B cell (primary cell): ENCODE measurements at regions not wholly inside any gene's neighbourhood (a gene's known extent, or its start where the extent isn't known, plus 50 kb on each side); places are given as distances from the start of the nearest gene placed in this dataset.
"Not testable (repeated sequence)": the region's sequence is repeated elsewhere in the genome, so short reads cannot be mapped to it uniquely, and the experiment has no call there.

Experiments used
- ATAC-seq: fragments of 200-7000 bp; cut with Tn5 transposase; one replicate; pipeline ENCODE4 v1.10.0; 2021; ENCODE audit warnings: low read depth, mild to moderate bottlenecking, moderate number of reproducible peaks, moderate library complexity
- CTCF ChIA-PET: fragments of 350-600 bp; sonication (Branson Sonifier 250); formaldehyde crosslinking; loops from one replicate; lab custom pipeline; 2021; ENCODE audit warnings: antibody characterized with exemption, inconsistent platforms; lab: Charles Lee
- POLR2A ChIA-PET: fragments of 350-600 bp; sonication (Branson Sonifier 250); formaldehyde crosslinking; loops from one replicate; lab custom pipeline; 2021; ENCODE audit warnings: antibody characterized with exemption; lab: Charles Lee
- DNase-seq: peaks from one replicate; pipeline ENCODE4 v3.0.0; 2013
- H2AFZ ChIP-seq: 2 replicates; pipeline ENCODE4 v1.6.1; 2012; ENCODE audit warnings: mild to moderate bottlenecking, low read depth, low read length; ENCODE audit not compliant: insufficient read depth, poor library complexity, severe bottlenecking
- H3K27ac ChIP-seq, 2 donors: 1 replicate in 1 of 2; 2 replicates in 1 of 2; pipeline ENCODE4 v1.5.1; 2012 to 2013; ENCODE audit warnings: low read length in 2 of 2, mild to moderate bottlenecking in 2 of 2, moderate library complexity in 1 of 2
- H3K27me3 ChIP-seq, 4 experiments: fragments of 200-600 bp in 1 of 4; sonication (generic) in 1 of 4; replicated peaks in 1 of 4; 1 replicate in 2 of 4; 2 replicates in 2 of 4; pipeline versions ENCODE4 v1.6.1 to v1.7.0; 2013 to 2016; ENCODE audit warnings: low read length in 3 of 4, mild to moderate bottlenecking in 2 of 4, mixed read lengths in 1 of 4, moderate library complexity in 1 of 4; ENCODE audit not compliant: insufficient read depth in 4 of 4, control insufficient read depth in 3 of 4; ENCODE audit errors: control extremely low read depth in 1 of 4
- H3K36me3 ChIP-seq, 2 experiments: replicated peaks in 1 of 2; 1 replicate in 1 of 2; 2 replicates in 1 of 2; pipeline versions ENCODE4 v1.6.1 to v1.7.1; 2013; ENCODE audit warnings: low read length in 1 of 2; ENCODE audit not compliant: insufficient read depth in 2 of 2, control insufficient read depth in 1 of 2; ENCODE audit errors: control extremely low read depth in 1 of 2, extremely low read depth in 1 of 2
- H3K4me1 ChIP-seq, 2 donors: fragments of 200-600 bp in 1 of 2; sonication (generic) in 1 of 2; 1 replicate in 1 of 2; 2 replicates in 1 of 2; pipeline versions ENCODE4 v1.5.1 to v1.6.1; 2013 to 2017; ENCODE audit warnings: low read length in 2 of 2; ENCODE audit not compliant: control insufficient read depth in 2 of 2, insufficient read depth in 2 of 2
- H3K4me2 ChIP-seq: replicated peaks from 2 replicates; pipeline ENCODE3; 2012; ENCODE audit warnings: mild to moderate bottlenecking, low read depth, low read length; ENCODE audit not compliant: poor library complexity, severe bottlenecking
- H3K4me3 ChIP-seq, 5 experiments: fragments of 200-600 bp in 1 of 5; sonication (generic) in 1 of 5; 1 replicate in 3 of 5; 2 replicates in 2 of 5; pipeline versions ENCODE4 v1.5.1 to v1.7.0; 2011 to 2016; ENCODE audit warnings: low read length in 4 of 5, mild to moderate bottlenecking in 4 of 5, low read depth in 2 of 5, control low read depth in 1 of 5, moderate library complexity in 1 of 5; ENCODE audit not compliant: insufficient read depth in 1 of 5; ENCODE audit errors: control extremely low read depth in 1 of 5, extremely low read depth in 1 of 5
- H3K79me2 ChIP-seq: fragments of 200-600 bp; sonication (generic); one replicate; pipeline ENCODE4 v1.6.0; 2016; ENCODE audit warnings: low read length; ENCODE audit not compliant: control insufficient read depth, insufficient read depth
- H3K9ac ChIP-seq: fragments of 200-600 bp; sonication (generic); 2 replicates; pipeline ENCODE4 v1.6.1; 2017; ENCODE audit warnings: mild to moderate bottlenecking, low read length, moderate library complexity
- H3K9me3 ChIP-seq, 3 donors: one replicate each; pipeline versions ENCODE4 v1.6.1 to v1.7.1; 2013; ENCODE audit warnings: low read length in 2 of 3; ENCODE audit not compliant: control insufficient read depth in 2 of 3, insufficient read depth in 1 of 3; ENCODE audit errors: control extremely low read depth in 1 of 3
- H4K20me1 ChIP-seq: 2 replicates; pipeline ENCODE4 v1.6.0; 2012; ENCODE audit warnings: mild to moderate bottlenecking, low read length; ENCODE audit not compliant: insufficient read depth, control insufficient read depth, poor library complexity, severe bottlenecking
- H3K27ac Mint-ChIP-seq: one replicate; pipeline ENCODE4 v1.8.0; 2021; ENCODE audit warnings: mixed read lengths
- H3K27me3 Mint-ChIP-seq: one replicate; pipeline ENCODE4 v1.8.0; 2021; ENCODE audit warnings: mixed read lengths
- H3K4me1 Mint-ChIP-seq: one replicate; pipeline ENCODE4 v1.8.0; 2021; ENCODE audit warnings: mixed read lengths
- H3K4me3 Mint-ChIP-seq: one replicate; pipeline ENCODE4 v1.8.0; 2021; ENCODE audit warnings: mixed read lengths
- H3K9me3 Mint-ChIP-seq: one replicate; pipeline ENCODE4 v1.8.0; 2022; ENCODE audit warnings: mixed read lengths; ENCODE audit not compliant: insufficient read depth
- CTCF ChIP-seq: fragments of 200-600 bp; IDR thresholded peaks from one replicate; pipeline ENCODE4 v1.8.0; 2022; ENCODE audit warnings: antibody characterized with exemption, mild to moderate bottlenecking
- EZH2 ChIP-seq: IDR thresholded peaks from 2 replicates; pipeline ENCODE4 v1.6.1; 2012; ENCODE audit warnings: borderline replicate concordance, low read depth, mild to moderate bottlenecking, moderate library complexity, low read length; ENCODE audit not compliant: insufficient read depth, poor library complexity, severe bottlenecking
- WGBS: methylation state at CpG from one replicate; pipeline ENCODE4 v1.1.5; 2013; ENCODE audit warnings: missing lambda C conversion rate; ENCODE audit not compliant: insufficient coverage; 5-methylcytosine and 5-hydroxymethylcytosine counted together
- intact Hi-C: fragments of 100-400 bp; cut with micrococcal nuclease; formaldehyde crosslinking; loops from one replicate; pipeline ENCODE4 v1.10.0; 2022

GRCh38 chr11:106552694-106553203, 465.5 kb downstream of the GUCY1A2 start:
- no peak for ATAC-seq
- no peaks in the 10 kb centered on the region for H3K27me3 Mint-ChIP-seq
- H3K9me3 Mint-ChIP-seq = peaks cover 2% of the 10 kb centered on the region
- H3K4me3 Mint-ChIP-seq = no peak overlapping the region
- H3K4me1 Mint-ChIP-seq = no peaks in the 10 kb centered on the region
- ChIA-PET POLR2A (no interaction called here), CTCF (no interaction called here)
- H2AFZ ChIP-seq = no peak overlapping the region
- H3K79me2 ChIP-seq = no peaks in the 10 kb centered on the region
- no peaks in the 10 kb centered on the region for H3K4me1 ChIP-seq
- H3K27me3 ChIP-seq = no peaks in the 10 kb centered on the region
- no peak overlapping the region for H3K27ac Mint-ChIP-seq
- H3K4me3 ChIP-seq = no peak overlapping the region
- no peaks in the 10 kb centered on the region for H3K36me3 ChIP-seq
- intact Hi-C loops = no loop called here
- H4K20me1 ChIP-seq = no peaks in the 10 kb centered on the region
- DNase-seq = no peak
- no peak overlapping the region for H3K4me2 ChIP-seq
- TF ChIP-seq EZH2 (no peak), CTCF (no peak)
- no peak overlapping the region for H3K27ac ChIP-seq
- 80% methylated on average over 5 of the region's 6 CpGs for WGBS
- H3K9ac ChIP-seq = no peak overlapping the region
- H3K9me3 ChIP-seq = peaks cover 0 to 23% (median 0%) of the 10 kb centered on the region in 3 donors

GRCh38 chr11:106553304-106553703, 465.0 kb downstream of the GUCY1A2 start:
- H3K4me1 ChIP-seq = no peaks in the 10 kb centered on the region
- ATAC-seq (no peak), DNase-seq (no peak)
- CTCF ChIA-PET = no interaction called here
- intact Hi-C loops = no loop called here
- peaks cover 2% of the 10 kb centered on the region for H3K9me3 Mint-ChIP-seq
- TF ChIP-seq CTCF = no peak
- no peak for TF ChIP-seq EZH2
- no peaks in the 10 kb centered on the region for H3K36me3 ChIP-seq
- no peak overlapping the region for H3K4me2 ChIP-seq
- no peak overlapping the region for H3K27ac Mint-ChIP-seq
- H3K9me3 ChIP-seq = peaks cover 0 to 23% (median 0%) of the 10 kb centered on the region in 3 donors
- WGBS = 92% methylated on average over 6 of the region's 6 CpGs
- H3K27me3 ChIP-seq = no peaks in the 10 kb centered on the region
- H3K4me1 Mint-ChIP-seq = no peaks in the 10 kb centered on the region
- H3K9ac ChIP-seq = no peak overlapping the region
- H2AFZ ChIP-seq = no peak overlapping the region
- no peaks in the 10 kb centered on the region for H3K79me2 ChIP-seq
- no peaks in the 10 kb centered on the region for H4K20me1 ChIP-seq
- no peak overlapping the region for H3K27ac ChIP-seq
- H3K4me3 ChIP-seq = no peak overlapping the region
- POLR2A ChIA-PET = no interaction called here
- H3K4me3 Mint-ChIP-seq = no peak overlapping the region
- no peaks in the 10 kb centered on the region for H3K27me3 Mint-ChIP-seq

GRCh38 chr11:106555566-106556250, 462.6 kb downstream of the GUCY1A2 start:
- ATAC-seq, H3K4me2 ChIP-seq, H3K4me1 Mint-ChIP-seq, H3K9me3 Mint-ChIP-seq, CTCF ChIA-PET, H3K27me3 ChIP-seq, H3K4me3 ChIP-seq, H3K36me3 ChIP-seq, POLR2A ChIA-PET, intact Hi-C loops, H3K27me3 Mint-ChIP-seq, H3K27ac Mint-ChIP-seq, H3K4me3 Mint-ChIP-seq, H3K27ac ChIP-seq, H3K4me1 ChIP-seq, H3K9ac ChIP-seq, H3K79me2 ChIP-seq, H2AFZ ChIP-seq, DNase-seq, H4K20me1 ChIP-seq: not testable (repeated sequence)
- peaks cover 0 to 23% (median 0%) of the 10 kb centered on the region in 3 donors for H3K9me3 ChIP-seq
- WGBS = 95% methylated on average over 11 of the region's 13 CpGs
